ENCODE measurements at regions not wholly inside any gene's neighbourhood (a gene's known extent, or its start where the extent isn't known, plus 50 kb on each side); places are given as distances from the start of the nearest gene placed in this dataset.

DNA sequence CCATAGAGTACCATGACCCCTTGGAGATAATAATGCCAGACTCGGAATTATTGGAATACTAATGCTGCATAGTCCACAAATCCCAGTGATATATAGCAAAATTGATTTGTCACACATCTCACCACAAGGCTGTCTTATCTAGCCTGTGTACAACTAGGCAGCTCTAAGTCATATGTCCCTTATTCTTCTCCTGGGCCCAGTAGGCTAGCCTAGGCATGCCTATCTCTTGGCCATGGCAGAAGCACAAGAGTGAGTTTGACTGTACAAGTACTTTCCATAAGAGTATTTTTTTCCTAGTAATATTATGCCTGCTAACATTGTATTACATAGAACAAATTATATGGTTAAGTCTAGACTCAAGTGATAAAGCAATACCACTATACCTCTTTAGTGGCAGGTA is 1122.1 kb upstream of the SEL1L start:
- TF ChIP-seq CTCF (IDR thresholded peaks at IDR 0.05) (no peak), POLR2A (IDR thresholded peaks at IDR 0.05) (no peak)
